HepG2 (cell line): ENCODE measurements at regions not wholly inside any gene's neighbourhood (a gene's known extent, or its start where the extent isn't known, plus 50 kb on each side); places are given as distances from the start of the nearest gene placed in this dataset.

Source experiments
- ATAC-seq: fragments of 200-7000 bp; cut with Tn5 transposase; 3 replicates; pipeline ENCODE4 v1.9.1; 2020; ENCODE audit warnings: mild to moderate bottlenecking, moderate library complexity
- BruUV-seq: library from RNA; stranded (reverse); fragments of 400-500 nt; replicated peaks from 2 replicates; lab custom pipeline; 2021; lab: Mats Ljungman, UMichigan
- CTCF ChIA-PET: fragments of 300-600 bp; formaldehyde crosslinking; extraction: SDS; loops from one replicate; lab custom pipeline; 2021; ENCODE audit warnings: low total read pairs, inconsistent platforms, low intra/inter-chr PET ratio; lab: Yijun Ruan, JAX
- POLR2A ChIA-PET: fragments of 350-600 bp; sonication (Branson Sonifier 250); formaldehyde crosslinking; loops from one replicate; lab custom pipeline; 2020; ENCODE audit warnings: antibody characterized with exemption, inconsistent platforms; lab: Yijun Ruan, JAX
- DNase-seq: peaks from one replicate; pipeline ENCODE4 v3.0.0-alpha.2; 2015; ENCODE audit warnings: low spot score
- FAIRE-seq: peaks from 3 replicates; lab custom pipeline; 2011; peaks lifted over from hg19 to GRCh38; lab: Jason Lieb, UNC
- H2AFZ ChIP-seq: one replicate; pipeline ENCODE4 v1.6.1; 2011; ENCODE audit warnings: low read length, inconsistent platforms
- H3K27ac ChIP-seq: fragments of 300-600 bp; 3 replicates; pipeline ENCODE4 v1.8.0; 2011; ENCODE audit warnings: mixed run types, mild to moderate bottlenecking, mixed read lengths, low read length, inconsistent platforms; ENCODE audit not compliant: insufficient read depth; ENCODE audit errors: extremely low read length
- H3K27me3 ChIP-seq, 2 experiments: fragments of 200-600 bp in 1 of 2; 2 replicates in 1 of 2; 3 replicates in 1 of 2; pipeline versions ENCODE4 v1.6.0 to v1.8.0; 2011; ENCODE audit warnings: low read length in 2 of 2, mild to moderate bottlenecking in 2 of 2, moderate library complexity in 2 of 2, inconsistent platforms in 1 of 2; ENCODE audit not compliant: insufficient read depth in 2 of 2, control insufficient read depth in 1 of 2
- H3K36me3 ChIP-seq, 2 experiments: fragments of 200-600 bp in 1 of 2; replicated peaks in 1 of 2; 2 replicates in 1 of 2; 3 replicates in 1 of 2; pipeline versions ENCODE4 v1.5.1 to v1.8.0; 2011; ENCODE audit warnings: low read length in 2 of 2, inconsistent platforms in 1 of 2; ENCODE audit not compliant: insufficient read depth in 2 of 2, control insufficient read depth in 1 of 2
- H3K4me1 ChIP-seq: 2 replicates; pipeline ENCODE4 v1.5.1; 2012; ENCODE audit warnings: low read length, inconsistent platforms; ENCODE audit not compliant: insufficient read depth
- H3K4me2 ChIP-seq: 2 replicates; pipeline ENCODE4 v1.6.0; 2011; ENCODE audit warnings: low read depth, low read length, inconsistent platforms
- H3K4me3 ChIP-seq, 3 experiments: fragments of 200-600 bp in 1 of 3; sonication (generic), shearing (Covaris generic) in 1 of 3; replicated peaks in 1 of 3; 2 replicates each; pipeline ENCODE4 v1.5.1; 2011 to 2016; ENCODE audit warnings: low read length in 3 of 3, inconsistent platforms in 2 of 3, low read depth in 2 of 3, mild to moderate bottlenecking in 2 of 3, control low read depth in 1 of 3, mixed read lengths in 1 of 3; ENCODE audit not compliant: insufficient read depth in 1 of 3
- H3K79me2 ChIP-seq: one replicate; pipeline ENCODE4 v1.6.1; 2011; ENCODE audit warnings: low read length, inconsistent platforms; ENCODE audit not compliant: insufficient read depth
- H3K9ac ChIP-seq: 2 replicates; pipeline ENCODE4 v1.6.0; 2011; ENCODE audit warnings: mild to moderate bottlenecking, low read depth, low read length, inconsistent platforms; ENCODE audit not compliant: insufficient read depth
- H3K9me3 ChIP-seq: 2 replicates; pipeline ENCODE4 v1.5.1; 2012; ENCODE audit warnings: mild to moderate bottlenecking, low read length
- H4K20me1 ChIP-seq: 2 replicates; pipeline ENCODE4 v1.6.0; 2011; ENCODE audit warnings: inconsistent platforms, mild to moderate bottlenecking, low read length, moderate library complexity; ENCODE audit not compliant: insufficient read depth
- AKAP8 ChIP-seq: sonication (generic); formaldehyde crosslinking; IDR thresholded peaks from 2 replicates; pipeline ENCODE4 v1.5.1; 2020; ENCODE audit warnings: mild to moderate bottlenecking, missing genetic modification reagents
- ARNTL ChIP-seq: sonication (generic); formaldehyde crosslinking; IDR thresholded peaks from 2 replicates; pipeline ENCODE4 v1.4.0; 2020; ENCODE audit warnings: mild to moderate bottlenecking, missing genetic modification reagents
- HOXA9 ChIP-seq: sonication (generic); formaldehyde crosslinking; IDR thresholded peaks from 2 replicates; pipeline ENCODE4 v1.8.1; 2022; ENCODE audit warnings: missing genetic modification reagents, mild to moderate bottlenecking, moderate library complexity, borderline replicate concordance
- JUND ChIP-seq: sonication (generic); formaldehyde crosslinking; IDR thresholded peaks from 2 replicates; pipeline ENCODE4 v1.8.0; 2022; ENCODE audit warnings: mild to moderate bottlenecking, missing genetic modification reagents
- KAT8 ChIP-seq: IDR thresholded peaks from 2 replicates; pipeline ENCODE4 v1.6.1; 2016; ENCODE audit warnings: missing genetic modification reagents, missing compliant biosample characterization
- KLF13 ChIP-seq: sonication (generic); formaldehyde crosslinking; IDR thresholded peaks from 2 replicates; pipeline ENCODE4 v1.4.0; 2020; ENCODE audit warnings: mild to moderate bottlenecking, missing genetic modification reagents
- PCBP2 ChIP-seq: fragments of 200-400 bp; formaldehyde crosslinking; optimal IDR thresholded peaks from 2 replicates; pipeline ENCODE3; 2018; ENCODE audit warnings: low read length, low read depth; ENCODE audit not compliant: poor library complexity, severe bottlenecking
- SIX1 ChIP-seq: sonication (generic); formaldehyde crosslinking; IDR thresholded peaks from 2 replicates; pipeline ENCODE4 v1.4.0; 2020; ENCODE audit warnings: missing genetic modification reagents, borderline replicate concordance
- ZC3H13 ChIP-seq: sonication (generic); formaldehyde crosslinking; IDR thresholded peaks from 2 replicates; pipeline ENCODE4 v1.8.1; 2023; ENCODE audit warnings: mild to moderate bottlenecking, missing genetic modification reagents, moderate library complexity
- ZFAT ChIP-seq: sonication (generic); formaldehyde crosslinking; conservative IDR thresholded peaks from 2 replicates; pipeline ENCODE4 v1.8.1; 2023; ENCODE audit warnings: missing genetic modification reagents, inconsistent platforms
- ZNF225 ChIP-seq: sonication (generic); formaldehyde crosslinking; IDR thresholded peaks from 2 replicates; pipeline ENCODE4 v1.4.0; 2020; ENCODE audit warnings: mild to moderate bottlenecking, missing genetic modification reagents
- ZSCAN29 ChIP-seq: sonication (generic); formaldehyde crosslinking; conservative IDR thresholded peaks from 2 replicates; pipeline ENCODE4 v1.4.0; 2020; ENCODE audit warnings: mild to moderate bottlenecking, missing genetic modification reagents
- WGBS: methylation state at CpG from one replicate; pipeline ENCODE4 v1.1.6; 2017; ENCODE audit warnings: low lambda C conversion rate; 5-methylcytosine and 5-hydroxymethylcytosine counted together
- in situ Hi-C: cut with HindIII; loops from 2 replicates; pipeline ENCODE4 v1.10.0; 2017; ENCODE audit warnings: low pct_unique_long_range_greater_than_20kb; ENCODE audit not compliant: extremely low pct_ligation_motif_present
- intact Hi-C: fragments of 100-400 bp; cut with micrococcal nuclease; formaldehyde crosslinking; loops from one replicate; pipeline ENCODE4 v1.10.0; 2022; ENCODE audit not compliant: unreplicated experiment
- TF ChIP-seq, protein P1 (sequence below): sonication (generic); formaldehyde crosslinking; IDR thresholded peaks from 2 replicates; pipeline ENCODE4 v1.5.0; 2020; ENCODE audit warnings: missing genetic modification reagents
- TF ChIP-seq, protein P2 (sequence below): sonication (generic); formaldehyde crosslinking; IDR thresholded peaks from 2 replicates; pipeline ENCODE4 v1.4.0; 2020; ENCODE audit warnings: missing genetic modification reagents
- TF ChIP-seq, protein P3 (sequence below): sonication (generic); formaldehyde crosslinking; IDR thresholded peaks from 2 replicates; pipeline ENCODE4 v1.5.0; 2020; ENCODE audit warnings: missing genetic modification reagents
- TF ChIP-seq, protein P4 (sequence below), 2 experiments: fragments of 450-650 bp in 1 of 2; sonication (generic) in 1 of 2; formaldehyde crosslinking; IDR thresholded peaks; 2 replicates each; pipeline versions ENCODE4 v1.5.0 to v1.8.0; 2020 to 2022; ENCODE audit warnings: mild to moderate bottlenecking in 1 of 2, missing genetic modification reagents in 1 of 2
- TF ChIP-seq, protein P5 (sequence below): sonication (generic); formaldehyde crosslinking; IDR thresholded peaks from 2 replicates; pipeline ENCODE4 v1.4.0; 2020; ENCODE audit warnings: missing genetic modification reagents

DNA sequence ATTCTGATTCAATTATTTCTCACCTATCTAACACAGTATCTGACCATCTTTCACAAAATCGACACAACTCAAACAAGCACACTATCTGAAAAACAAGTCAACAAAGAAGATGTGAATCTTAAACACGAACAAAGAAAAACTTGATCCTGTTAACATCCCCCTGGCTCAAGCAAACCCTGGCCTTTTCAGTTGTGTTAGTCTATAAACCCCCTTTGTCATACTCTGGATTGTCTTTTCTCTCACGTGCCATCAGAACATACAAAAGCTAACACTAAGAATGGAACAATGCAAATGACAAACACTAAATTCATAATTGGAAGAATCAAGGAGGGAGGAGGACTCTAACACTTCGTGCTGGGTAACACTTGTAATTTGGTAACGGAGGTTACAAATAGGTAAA is 168.7 kb downstream of the GASK1B start:
- H3K4me2 ChIP-seq, result no peak overlapping the region
- WGBS, result 89% methylated on average over 5 of the region's 5 CpGs

DNA sequence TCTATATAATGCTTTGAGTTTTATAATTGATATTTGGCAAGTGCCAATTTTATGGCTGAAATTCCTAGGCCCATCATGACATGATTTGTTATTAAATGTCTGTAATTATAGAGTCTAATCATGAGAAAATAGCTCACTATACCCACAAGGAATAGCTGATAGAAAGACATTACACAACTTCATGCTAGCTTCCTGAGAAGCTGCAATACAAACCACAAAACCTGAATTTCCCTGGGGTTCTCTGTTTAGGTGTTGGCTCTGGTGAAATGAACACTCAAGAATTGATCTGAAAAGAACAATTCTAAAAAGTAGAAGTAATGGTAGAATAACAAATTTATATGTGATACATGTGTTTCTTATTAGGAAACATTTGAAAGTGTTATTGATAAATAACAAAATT is 169.6 kb downstream of the GASK1B start:
- intact Hi-C loops, result loop anchor here (2.0 kb wide), 1 partner anchor 44 kb away; no protein-coding TSS in a partner anchor
- FAIRE-seq, result no peak
- Histone ChIP-seq H3K27me3 (no peaks in the 10 kb centered on the region), H3K4me3 (no peak overlapping the region), H3K27ac (no peak overlapping the region), H3K79me2 (no peaks in the 10 kb centered on the region), H3K9ac (no peak overlapping the region), H3K4me2 (no peak overlapping the region), H3K4me1 (peaks cover 25% of the 10 kb centered on the region), H3K9me3 (no peaks in the 10 kb centered on the region), H4K20me1 (no peaks in the 10 kb centered on the region), H3K36me3 (no peaks in the 10 kb centered on the region), H2AFZ (no peak overlapping the region)
- CTCF ChIA-PET, result no interaction called here
- POLR2A ChIA-PET, result no interaction called here
- no peak for DNase-seq
- in situ Hi-C loops, result no loop called here
- no TSS peak for BruUV-seq
- no peak for ATAC-seq
- no peak for TF ChIP-seq AKAP8 (CRISPR knock-in tag)
- TF ChIP-seq, protein P1, sequence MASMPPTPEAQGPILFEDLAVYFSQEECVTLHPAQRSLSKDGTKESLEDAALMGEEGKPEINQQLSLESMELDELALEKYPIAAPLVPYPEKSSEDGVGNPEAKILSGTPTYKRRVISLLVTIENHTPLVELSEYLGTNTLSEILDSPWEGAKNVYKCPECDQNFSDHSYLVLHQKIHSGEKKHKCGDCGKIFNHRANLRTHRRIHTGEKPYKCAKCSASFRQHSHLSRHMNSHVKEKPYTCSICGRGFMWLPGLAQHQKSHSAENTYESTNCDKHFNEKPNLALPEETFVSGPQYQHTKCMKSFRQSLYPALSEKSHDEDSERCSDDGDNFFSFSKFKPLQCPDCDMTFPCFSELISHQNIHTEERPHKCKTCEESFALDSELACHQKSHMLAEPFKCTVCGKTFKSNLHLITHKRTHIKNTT (CRISPR knock-in tag), result no peak
- TF ChIP-seq, protein P2, sequence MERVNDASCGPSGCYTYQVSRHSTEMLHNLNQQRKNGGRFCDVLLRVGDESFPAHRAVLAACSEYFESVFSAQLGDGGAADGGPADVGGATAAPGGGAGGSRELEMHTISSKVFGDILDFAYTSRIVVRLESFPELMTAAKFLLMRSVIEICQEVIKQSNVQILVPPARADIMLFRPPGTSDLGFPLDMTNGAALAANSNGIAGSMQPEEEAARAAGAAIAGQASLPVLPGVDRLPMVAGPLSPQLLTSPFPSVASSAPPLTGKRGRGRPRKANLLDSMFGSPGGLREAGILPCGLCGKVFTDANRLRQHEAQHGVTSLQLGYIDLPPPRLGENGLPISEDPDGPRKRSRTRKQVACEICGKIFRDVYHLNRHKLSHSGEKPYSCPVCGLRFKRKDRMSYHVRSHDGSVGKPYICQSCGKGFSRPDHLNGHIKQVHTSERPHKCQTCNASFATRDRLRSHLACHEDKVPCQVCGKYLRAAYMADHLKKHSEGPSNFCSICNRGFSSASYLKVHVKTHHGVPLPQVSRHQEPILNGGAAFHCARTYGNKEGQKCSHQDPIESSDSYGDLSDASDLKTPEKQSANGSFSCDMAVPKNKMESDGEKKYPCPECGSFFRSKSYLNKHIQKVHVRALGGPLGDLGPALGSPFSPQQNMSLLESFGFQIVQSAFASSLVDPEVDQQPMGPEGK (CRISPR knock-in tag), result no peak
- TF ChIP-seq, protein P3, sequence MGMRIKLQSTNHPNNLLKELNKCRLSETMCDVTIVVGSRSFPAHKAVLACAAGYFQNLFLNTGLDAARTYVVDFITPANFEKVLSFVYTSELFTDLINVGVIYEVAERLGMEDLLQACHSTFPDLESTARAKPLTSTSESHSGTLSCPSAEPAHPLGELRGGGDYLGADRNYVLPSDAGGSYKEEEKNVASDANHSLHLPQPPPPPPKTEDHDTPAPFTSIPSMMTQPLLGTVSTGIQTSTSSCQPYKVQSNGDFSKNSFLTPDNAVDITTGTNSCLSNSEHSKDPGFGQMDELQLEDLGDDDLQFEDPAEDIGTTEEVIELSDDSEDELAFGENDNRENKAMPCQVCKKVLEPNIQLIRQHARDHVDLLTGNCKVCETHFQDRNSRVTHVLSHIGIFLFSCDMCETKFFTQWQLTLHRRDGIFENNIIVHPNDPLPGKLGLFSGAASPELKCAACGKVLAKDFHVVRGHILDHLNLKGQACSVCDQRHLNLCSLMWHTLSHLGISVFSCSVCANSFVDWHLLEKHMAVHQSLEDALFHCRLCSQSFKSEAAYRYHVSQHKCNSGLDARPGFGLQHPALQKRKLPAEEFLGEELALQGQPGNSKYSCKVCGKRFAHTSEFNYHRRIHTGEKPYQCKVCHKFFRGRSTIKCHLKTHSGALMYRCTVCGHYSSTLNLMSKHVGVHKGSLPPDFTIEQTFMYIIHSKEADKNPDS (CRISPR knock-in tag), result no peak
- TF ChIP-seq, protein P4, sequence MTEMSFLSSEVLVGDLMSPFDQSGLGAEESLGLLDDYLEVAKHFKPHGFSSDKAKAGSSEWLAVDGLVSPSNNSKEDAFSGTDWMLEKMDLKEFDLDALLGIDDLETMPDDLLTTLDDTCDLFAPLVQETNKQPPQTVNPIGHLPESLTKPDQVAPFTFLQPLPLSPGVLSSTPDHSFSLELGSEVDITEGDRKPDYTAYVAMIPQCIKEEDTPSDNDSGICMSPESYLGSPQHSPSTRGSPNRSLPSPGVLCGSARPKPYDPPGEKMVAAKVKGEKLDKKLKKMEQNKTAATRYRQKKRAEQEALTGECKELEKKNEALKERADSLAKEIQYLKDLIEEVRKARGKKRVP (CRISPR knock-in tag; IDR thresholded peaks at IDR 0.05), result no peak
- no peak for TF ChIP-seq KLF13 (CRISPR knock-in tag)
- TF ChIP-seq ZNF225 (CRISPR knock-in tag), result no peak
- TF ChIP-seq JUND, result no peak
- no peak for TF ChIP-seq ZSCAN29 (CRISPR knock-in tag)

More for the DNA sequence above, 168.7 kb downstream of the GASK1B start:
- Histone ChIP-seq H3K9me3 (no peaks in the 10 kb centered on the region), H3K4me1 (peaks cover 17% of the 10 kb centered on the region), H4K20me1 (no peaks in the 10 kb centered on the region), H3K27me3 (no peaks in the 10 kb centered on the region), H3K9ac (no peak overlapping the region), H3K27ac (no peak overlapping the region), H3K79me2 (no peaks in the 10 kb centered on the region), H3K4me3 (no peak overlapping the region), H2AFZ (no peak overlapping the region), H3K36me3 (no peaks in the 10 kb centered on the region)
- in situ Hi-C loops (no loop called here), intact Hi-C loops (no loop called here)
- BruUV-seq, result no TSS peak
- POLR2A ChIA-PET, result no interaction called here
- no peak for TF ChIP-seq SIX1 (CRISPR knock-in tag)
- no peak for TF ChIP-seq PCBP2
- TF ChIP-seq, protein P5, sequence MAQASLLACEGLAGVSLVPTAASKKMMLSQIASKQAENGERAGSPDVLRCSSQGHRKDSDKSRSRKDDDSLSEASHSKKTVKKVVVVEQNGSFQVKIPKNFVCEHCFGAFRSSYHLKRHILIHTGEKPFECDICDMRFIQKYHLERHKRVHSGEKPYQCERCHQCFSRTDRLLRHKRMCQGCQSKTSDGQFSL, result no peak
- no peak for TF ChIP-seq ZC3H13 (CRISPR knock-in tag)
- TF ChIP-seq KAT8 (CRISPR knock-in tag), result no peak
- no peak for TF ChIP-seq ZFAT (CRISPR knock-in tag)
- TF ChIP-seq HOXA9 (CRISPR knock-in tag), result no peak
- TF ChIP-seq ARNTL (CRISPR knock-in tag), result no peak
- FAIRE-seq (no peak), ATAC-seq (no peak), DNase-seq (no peak)
- CTCF ChIA-PET, result no interaction called here
